SJSA1 (cell line): ENCODE measurements at regions not wholly inside any gene's neighbourhood (a gene's known extent, or its start where the extent isn't known, plus 50 kb on each side); places are given as distances from the start of the nearest gene placed in this dataset.
"Not testable (repeated sequence)": the region's sequence is repeated elsewhere in the genome, so short reads cannot be mapped to it uniquely, and the experiment has no call there.

Source experiments
- DNase-seq, 2 experiments: peaks; one replicate each; pipeline ENCODE4 v3.0.0-alpha.2; 2015 to 2020; ENCODE audit warnings: low spot score in 2 of 2, low read depth in 1 of 2
- H3K27ac ChIP-seq: fragments of 250-450 bp; sonication (Bioruptor Pico); 2 replicates; pipeline ENCODE4 v1.5.1; 2020; ENCODE audit warnings: mild to moderate bottlenecking, moderate library complexity
- H3K27me3 ChIP-seq: fragments of 250-450 bp; sonication (Bioruptor Pico); replicated peaks from 2 replicates; pipeline ENCODE4 v1.5.1; 2020; ENCODE audit warnings: mild to moderate bottlenecking, moderate library complexity
- H3K36me3 ChIP-seq: fragments of 250-450 bp; sonication (Bioruptor Pico); 2 replicates; pipeline ENCODE4 v1.5.1; 2020; ENCODE audit warnings: mild to moderate bottlenecking
- H3K4me1 ChIP-seq: fragments of 250-450 bp; sonication (Bioruptor Pico); replicated peaks from 2 replicates; pipeline ENCODE4 v1.6.1; 2021; ENCODE audit warnings: mild to moderate bottlenecking
- H3K4me3 ChIP-seq: fragments of 250-450 bp; sonication (Bioruptor Pico); 2 replicates; pipeline ENCODE4 v1.5.1; 2020; ENCODE audit warnings: mild to moderate bottlenecking
- H3K9me3 ChIP-seq: fragments of 250-450 bp; sonication (Bioruptor Pico); replicated peaks from 2 replicates; pipeline ENCODE4 v1.5.1; 2020; ENCODE audit warnings: mild to moderate bottlenecking

GRCh38 chr12:33052141-33053051 is 155.8 kb upstream of the PKP2 start:
- peaks cover 7% of the 10 kb centered on the region for H3K27me3 ChIP-seq
- no peaks in the 10 kb centered on the region for H3K4me1 ChIP-seq
- no peaks in the 10 kb centered on the region for H3K9me3 ChIP-seq
- no peak overlapping the region for H3K27ac ChIP-seq
- no peak overlapping the region for H3K4me3 ChIP-seq
- no peak for DNase-seq
- H3K36me3 ChIP-seq: no peaks in the 10 kb centered on the region

- no peaks in the 10 kb centered on the region for H3K27me3 ChIP-seq
- no peaks in the 10 kb centered on the region for H3K36me3 ChIP-seq
- no peak overlapping the region for H3K27ac ChIP-seq
- no peaks in the 10 kb centered on the region for H3K4me1 ChIP-seq
- H3K4me3 ChIP-seq: no peak overlapping the region
- no peak for DNase-seq
- no peaks in the 10 kb centered on the region for H3K9me3 ChIP-seq
These were observed 151.1 kb upstream of the PKP2 start for GRCh38 chr12:33047666-33048065.

DNA sequence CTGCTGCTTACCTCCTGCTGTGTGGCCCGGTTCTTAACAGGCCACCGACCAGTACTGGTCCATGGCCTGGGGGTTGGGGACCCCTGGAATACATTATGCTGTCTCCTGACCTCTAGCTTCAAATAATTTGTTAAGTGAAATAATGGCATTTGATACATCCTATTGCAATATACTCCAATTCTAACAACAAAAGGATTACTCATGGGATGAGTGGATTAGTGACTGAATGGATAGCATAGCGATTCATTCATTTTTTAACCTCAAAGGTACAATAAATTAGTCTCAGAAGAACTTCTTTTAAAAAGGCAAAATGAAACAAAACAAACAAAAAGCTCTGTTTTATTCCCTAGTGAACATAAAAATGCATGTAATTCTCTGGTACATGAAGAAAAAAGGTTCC is 147.9 kb upstream of the PKP2 start:
- Histone ChIP-seq H3K9me3 (no peaks in the 10 kb centered on the region), H3K27ac (no peak overlapping the region), H3K4me1 (no peaks in the 10 kb centered on the region), H3K36me3 (no peaks in the 10 kb centered on the region), H3K4me3 (no peak overlapping the region), H3K27me3 (0 out of 2 replicates have a peak, but pooled peaks cover 2% of the 10 kb centered on the region)
- no peak for DNase-seq

GRCh38 chr12:33041562-33041961 is 145.0 kb upstream of the PKP2 start:
- no peak for DNase-seq
- H3K36me3 ChIP-seq: no peaks in the 10 kb centered on the region
- H3K4me3 ChIP-seq: no peak overlapping the region
- H3K4me1 ChIP-seq: no peaks in the 10 kb centered on the region
- 0 out of 2 replicates have a peak, but pooled peaks cover 2% of the 10 kb centered on the region for H3K27me3 ChIP-seq
- H3K27ac ChIP-seq: no peak overlapping the region
- H3K9me3 ChIP-seq: no peaks in the 10 kb centered on the region

DNA sequence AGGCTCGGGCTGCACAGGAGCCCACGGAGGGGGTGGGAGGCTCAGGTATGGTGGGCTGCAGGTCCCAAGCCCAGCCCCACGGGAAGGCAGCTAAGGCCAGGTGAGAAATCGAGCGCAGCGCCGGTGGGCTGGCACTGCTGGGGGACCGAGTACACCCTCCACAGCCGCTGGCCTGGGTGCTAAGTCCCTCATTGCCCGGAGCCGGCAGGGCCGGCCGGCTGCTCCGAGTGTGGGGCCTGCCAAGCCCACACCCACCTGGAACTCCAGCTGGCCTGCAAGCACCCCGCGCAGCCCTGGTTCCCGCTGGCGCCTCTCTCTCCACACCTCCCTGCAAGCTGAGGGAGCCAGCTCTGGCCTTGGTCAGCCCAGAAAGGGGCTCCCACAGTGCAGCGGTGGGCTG is 137.4 kb upstream of the PKP2 start:
- H3K4me1 ChIP-seq, DNase-seq, H3K27me3 ChIP-seq, H3K27ac ChIP-seq, H3K9me3 ChIP-seq, H3K36me3 ChIP-seq, H3K4me3 ChIP-seq: not testable (repeated sequence)

DNA sequence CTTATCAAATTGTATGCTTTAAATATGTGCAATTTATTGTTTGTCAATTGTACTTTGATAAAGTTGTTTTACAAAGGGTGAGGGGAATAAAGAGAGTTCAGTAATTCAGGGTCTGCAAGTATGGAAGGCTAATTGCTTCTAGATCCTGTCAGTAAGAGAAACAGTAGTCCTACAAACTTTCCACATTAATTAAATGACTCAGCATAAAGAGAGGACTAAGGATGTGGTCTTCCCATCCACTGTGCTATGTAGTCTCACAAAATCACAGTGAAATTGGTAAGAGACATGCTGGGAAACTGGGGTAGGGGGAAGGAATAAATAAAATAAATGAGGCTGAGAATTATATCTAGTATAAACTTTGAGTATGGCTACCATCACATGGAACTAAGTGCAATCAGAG is 130.2 kb upstream of the PKP2 start:
- H3K9me3 ChIP-seq: no peaks in the 10 kb centered on the region
- H3K36me3 ChIP-seq: no peaks in the 10 kb centered on the region
- H3K4me1 ChIP-seq: no peaks in the 10 kb centered on the region

GRCh38 chr12:33022724-33023123 is 126.1 kb upstream of the PKP2 start:
- H3K27ac ChIP-seq, H3K4me1 ChIP-seq, H3K36me3 ChIP-seq, DNase-seq, H3K9me3 ChIP-seq, H3K27me3 ChIP-seq, H3K4me3 ChIP-seq: not testable (repeated sequence)

More for the DNA sequence above, 130.2 kb upstream of the PKP2 start:
- Histone ChIP-seq H3K27me3 (0 out of 2 replicates have a peak, but pooled peaks cover 3% of the 10 kb centered on the region), H3K27ac (no peak overlapping the region), H3K4me3 (no peak overlapping the region)
- DNase-seq: no peak

DNA sequence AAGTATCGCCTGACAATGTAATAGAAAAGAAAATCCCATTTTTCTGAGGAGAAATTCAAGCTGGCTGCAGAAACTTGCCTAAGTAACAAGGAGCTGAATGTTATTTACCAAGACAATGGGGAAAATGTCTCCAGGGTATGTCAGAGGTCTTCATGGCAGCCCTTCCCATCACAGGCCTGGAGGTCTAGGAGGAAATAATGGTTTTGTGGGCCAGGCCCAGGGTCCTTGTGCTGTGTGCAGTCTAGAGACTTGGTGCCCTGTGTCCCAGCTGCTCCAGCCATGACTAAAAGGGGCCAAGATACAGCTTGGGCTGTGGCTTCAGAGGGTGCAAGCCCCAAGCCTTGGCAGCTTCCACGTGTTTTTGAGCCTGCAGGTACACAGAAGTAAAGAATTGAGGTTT is 120.5 kb upstream of the PKP2 start:
- not testable (repeated sequence) for H3K4me3 ChIP-seq, H3K27ac ChIP-seq, H3K27me3 ChIP-seq, H3K36me3 ChIP-seq, H3K9me3 ChIP-seq, DNase-seq, H3K4me1 ChIP-seq

- DNase-seq: no peak
These were observed 115.6 kb upstream of the PKP2 start for GRCh38 chr12:33012226-33012625.

DNA sequence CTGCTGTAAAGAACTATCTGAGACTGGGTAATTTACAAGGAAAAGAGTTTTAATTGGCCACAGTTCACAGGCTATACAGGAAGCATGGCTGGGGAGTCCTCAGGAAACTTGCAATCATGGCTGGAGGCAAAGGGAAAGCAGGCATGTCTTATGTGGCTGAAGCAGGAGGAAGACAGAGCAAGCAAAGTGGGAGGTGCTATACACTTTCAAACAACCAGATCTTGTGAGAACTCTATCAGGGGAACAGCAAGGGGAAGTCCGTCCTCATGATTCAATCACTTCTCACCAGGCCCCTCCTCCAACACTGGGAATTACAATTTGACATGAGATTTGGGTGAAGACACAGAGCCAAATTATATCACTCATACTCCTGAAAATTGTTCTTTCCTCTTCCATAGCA is 109.5 kb upstream of the PKP2 start:
- no peak overlapping the region for H3K27ac ChIP-seq
- no peak overlapping the region for H3K4me3 ChIP-seq
- H3K27me3 ChIP-seq: no peaks in the 10 kb centered on the region
- no peaks in the 10 kb centered on the region for H3K4me1 ChIP-seq
- H3K36me3 ChIP-seq: no peaks in the 10 kb centered on the region
- H3K9me3 ChIP-seq: no peaks in the 10 kb centered on the region
- no peak for DNase-seq

More at GRCh38 chr12:33012226-33012625, 115.6 kb upstream of the PKP2 start:
- H3K27ac ChIP-seq: no peak overlapping the region
- no peaks in the 10 kb centered on the region for H3K9me3 ChIP-seq
- no peaks in the 10 kb centered on the region for H3K4me1 ChIP-seq
- H3K4me3 ChIP-seq: no peak overlapping the region
- H3K27me3 ChIP-seq: no peaks in the 10 kb centered on the region
- H3K36me3 ChIP-seq: no peaks in the 10 kb centered on the region

- no peak overlapping the region for H3K4me3 ChIP-seq
- H3K27ac ChIP-seq: no peak overlapping the region
- H3K9me3 ChIP-seq: no peaks in the 10 kb centered on the region
- DNase-seq: no peak
- H3K36me3 ChIP-seq: no peaks in the 10 kb centered on the region
- no peaks in the 10 kb centered on the region for H3K4me1 ChIP-seq
- no peaks in the 10 kb centered on the region for H3K27me3 ChIP-seq
These were observed 103.4 kb upstream of the PKP2 start for GRCh38 chr12:33000016-33000415.

- Histone ChIP-seq H3K27me3 (no peaks in the 10 kb centered on the region), H3K27ac (no peak overlapping the region), H3K4me3 (no peak overlapping the region), H3K36me3 (no peaks in the 10 kb centered on the region), H3K4me1 (no peaks in the 10 kb centered on the region), H3K9me3 (no peaks in the 10 kb centered on the region)
- no peak for DNase-seq
These were observed 100.9 kb upstream of the PKP2 start for GRCh38 chr12:32997471-32997870.

- Histone ChIP-seq H3K9me3 (no peaks in the 10 kb centered on the region), H3K27me3 (no peaks in the 10 kb centered on the region), H3K36me3 (no peaks in the 10 kb centered on the region), H3K4me3 (no peak overlapping the region), H3K27ac (no peak overlapping the region), H3K4me1 (no peaks in the 10 kb centered on the region)
- DNase-seq: no peak
These were observed 99.0 kb upstream of the PKP2 start for GRCh38 chr12:32995623-32996022.

- no peak for DNase-seq
- H3K9me3 ChIP-seq: no peaks in the 10 kb centered on the region
- H3K4me3 ChIP-seq: no peak overlapping the region
These were observed 96.8 kb upstream of the PKP2 start for GRCh38 chr12:32993404-32993803.

DNA sequence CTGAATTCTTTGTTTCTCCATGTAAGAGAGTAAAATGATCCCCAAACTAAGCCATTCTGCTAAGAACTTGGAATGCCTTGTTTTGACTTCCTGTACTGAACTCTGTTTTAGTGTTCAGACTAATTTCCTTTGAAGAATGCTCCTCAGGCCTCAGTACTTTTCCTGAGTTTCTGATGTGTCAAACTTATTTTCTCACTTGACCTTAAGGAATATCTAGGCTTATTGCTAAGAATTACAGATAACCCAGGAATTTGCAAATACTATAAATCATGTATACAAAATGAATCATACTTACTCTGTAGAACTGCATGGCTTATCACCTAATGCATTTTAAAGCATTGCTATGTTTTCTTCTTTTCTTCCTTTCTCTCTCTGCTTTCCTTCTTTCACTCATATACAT is 93.1 kb upstream of the PKP2 start:
- DNase-seq: no peak
- no peaks in the 10 kb centered on the region for H3K4me1 ChIP-seq
- H3K4me3 ChIP-seq: no peak overlapping the region
- no peaks in the 10 kb centered on the region for H3K9me3 ChIP-seq
- H3K36me3 ChIP-seq: no peaks in the 10 kb centered on the region
- H3K27me3 ChIP-seq: no peaks in the 10 kb centered on the region
- no peak overlapping the region for H3K27ac ChIP-seq

More at GRCh38 chr12:32993404-32993803, 96.8 kb upstream of the PKP2 start:
- H3K27me3 ChIP-seq: no peaks in the 10 kb centered on the region
- H3K36me3 ChIP-seq: no peaks in the 10 kb centered on the region
- no peaks in the 10 kb centered on the region for H3K4me1 ChIP-seq
- no peak overlapping the region for H3K27ac ChIP-seq
